LNCAP (cell line): ENCODE measurements at regions not wholly inside any gene's neighbourhood (a gene's known extent, or its start where the extent isn't known, plus 50 kb on each side); places are given as distances from the start of the nearest gene placed in this dataset.

Experiments
- TF ChIP-seq, protein P1 (sequence below): fragments of 450-650 bp; IDR thresholded peaks from 2 replicates; pipeline ENCODE4 v1.5.1; 2017; ENCODE audit warnings: mild to moderate bottlenecking

DNA sequence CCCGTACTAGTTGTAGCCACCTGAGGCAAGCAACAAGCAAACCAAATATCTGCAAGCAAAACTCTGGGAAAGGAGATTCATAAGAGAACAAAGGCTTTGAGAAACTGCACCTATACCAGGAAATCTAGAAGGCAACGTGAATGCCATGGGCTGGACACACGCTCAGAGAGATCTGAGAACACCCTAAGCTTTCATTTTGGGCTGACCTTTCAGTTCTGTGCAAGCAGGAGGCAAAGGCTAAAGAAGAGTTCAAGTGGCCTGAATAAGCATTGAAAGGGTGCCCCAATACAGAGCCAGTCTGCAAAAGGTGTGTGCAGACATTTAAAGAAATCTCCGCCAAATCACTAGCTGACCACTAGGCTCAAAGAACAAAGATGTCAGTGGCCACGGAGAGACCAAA is 461.6 kb downstream of the PYDC2 start:
- TF ChIP-seq, protein P1, sequence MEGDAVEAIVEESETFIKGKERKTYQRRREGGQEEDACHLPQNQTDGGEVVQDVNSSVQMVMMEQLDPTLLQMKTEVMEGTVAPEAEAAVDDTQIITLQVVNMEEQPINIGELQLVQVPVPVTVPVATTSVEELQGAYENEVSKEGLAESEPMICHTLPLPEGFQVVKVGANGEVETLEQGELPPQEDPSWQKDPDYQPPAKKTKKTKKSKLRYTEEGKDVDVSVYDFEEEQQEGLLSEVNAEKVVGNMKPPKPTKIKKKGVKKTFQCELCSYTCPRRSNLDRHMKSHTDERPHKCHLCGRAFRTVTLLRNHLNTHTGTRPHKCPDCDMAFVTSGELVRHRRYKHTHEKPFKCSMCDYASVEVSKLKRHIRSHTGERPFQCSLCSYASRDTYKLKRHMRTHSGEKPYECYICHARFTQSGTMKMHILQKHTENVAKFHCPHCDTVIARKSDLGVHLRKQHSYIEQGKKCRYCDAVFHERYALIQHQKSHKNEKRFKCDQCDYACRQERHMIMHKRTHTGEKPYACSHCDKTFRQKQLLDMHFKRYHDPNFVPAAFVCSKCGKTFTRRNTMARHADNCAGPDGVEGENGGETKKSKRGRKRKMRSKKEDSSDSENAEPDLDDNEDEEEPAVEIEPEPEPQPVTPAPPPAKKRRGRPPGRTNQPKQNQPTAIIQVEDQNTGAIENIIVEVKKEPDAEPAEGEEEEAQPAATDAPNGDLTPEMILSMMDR, result no peak

GRCh38 chr3:191944835-191945234 is 483.9 kb downstream of the PYDC2 start:
- TF ChIP-seq, protein P1, result no peak

GRCh38 chr3:191952186-191952585 is 491.2 kb downstream of the PYDC2 start:
- TF ChIP-seq, protein P1, result no peak

DNA sequence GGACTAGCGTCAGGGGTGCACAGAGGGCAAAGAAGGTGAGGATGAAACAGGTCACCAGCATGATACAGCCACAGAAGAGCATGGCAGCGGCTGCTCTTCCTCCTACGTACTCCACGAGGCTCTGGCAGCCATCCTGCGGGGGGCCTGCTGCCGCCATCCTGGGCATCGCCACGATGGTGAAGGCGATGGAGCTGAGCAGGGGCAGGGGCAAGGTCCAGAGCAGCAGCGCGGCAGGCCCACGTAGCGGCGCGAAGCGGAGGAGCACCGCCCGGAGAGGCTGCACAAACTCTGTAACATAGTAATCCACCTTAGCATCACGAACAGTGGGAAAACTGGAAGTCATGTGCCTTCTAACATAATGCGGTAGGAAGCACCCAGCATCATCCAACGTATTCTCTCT is 491.6 kb downstream of the PYDC2 start:
- TF ChIP-seq, protein P1, result no peak

DNA sequence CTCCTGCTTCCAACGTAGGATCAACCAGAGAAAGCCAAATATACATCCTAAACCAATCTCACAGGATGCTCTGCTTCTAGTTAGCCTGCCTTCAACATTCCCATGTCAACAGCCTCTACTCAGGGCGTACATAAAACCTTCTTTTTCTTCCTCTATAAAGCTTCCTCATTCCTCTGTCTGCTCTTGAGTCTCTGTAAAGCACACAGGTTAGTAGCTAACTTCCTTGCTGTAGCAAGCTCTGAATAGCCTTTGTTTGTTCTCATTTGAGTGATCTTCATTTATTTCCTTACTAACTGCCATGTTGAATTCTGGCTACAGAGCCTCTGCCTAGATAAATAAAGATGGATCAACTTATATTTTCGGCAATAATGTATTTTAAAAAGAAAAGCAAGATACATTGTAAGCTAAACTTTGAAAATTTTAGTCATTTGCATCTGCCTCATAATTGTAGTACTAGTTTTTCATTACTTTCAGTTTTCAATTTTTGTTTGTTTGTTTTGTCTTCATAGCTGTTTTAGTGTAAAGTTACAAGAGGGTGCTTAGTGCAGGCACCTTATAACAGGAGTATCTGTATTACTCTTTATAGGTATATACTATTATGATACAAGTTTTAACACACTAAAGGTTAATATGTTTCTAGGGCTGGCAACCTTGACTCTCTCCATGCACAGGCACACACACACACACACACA is 498.2 kb downstream of the PYDC2 start:
- TF ChIP-seq, protein P1, result no peak

DNA sequence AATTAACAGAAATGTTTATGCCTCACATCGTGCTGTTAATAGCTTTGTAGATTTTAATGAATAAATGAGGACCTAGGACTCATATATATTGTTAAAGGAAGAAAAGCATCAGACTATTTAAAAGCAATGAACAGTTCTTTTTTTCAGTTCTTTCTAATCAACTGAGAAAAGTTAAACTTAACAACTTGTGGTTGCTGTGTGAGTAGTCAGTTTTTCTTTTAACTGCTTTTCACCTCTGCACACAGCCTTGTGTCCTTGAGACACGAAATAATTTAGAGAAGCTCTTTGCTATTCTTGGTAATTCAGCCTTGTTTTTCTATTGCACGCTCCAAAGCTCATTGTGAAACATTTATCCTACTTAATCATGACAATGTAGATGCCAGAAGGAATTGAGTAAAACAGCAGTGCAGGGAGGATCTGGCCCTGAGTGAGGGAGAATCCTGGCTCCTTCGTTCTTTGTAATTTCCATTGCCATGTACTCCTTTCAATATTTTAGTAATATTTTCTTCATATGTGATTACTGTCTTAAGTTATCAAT is 499.0 kb downstream of the PYDC2 start:
- TF ChIP-seq, protein P1, result no peak

GRCh38 chr3:191961022-191961421 is 500.1 kb downstream of the PYDC2 start:
- TF ChIP-seq, protein P1, result no peak
